Keratinocyte (primary cell): ENCODE measurements at regions not wholly inside any gene's neighbourhood (a gene's known extent, or its start where the extent isn't known, plus 50 kb on each side); places are given as distances from the start of the nearest gene placed in this dataset.

Experiments
- CTCF ChIP-seq, 3 experiments: IDR thresholded peaks in 1 of 3; conservative IDR thresholded peaks in 1 of 3; optimal IDR thresholded peaks in 1 of 3; 2 replicates in 2 of 3; 3 replicates in 1 of 3; pipeline versions ENCODE3 to v1.5.1; 2011; ENCODE audit warnings: low read length in 3 of 3, mild to moderate bottlenecking in 3 of 3, moderate library complexity in 2 of 3, control low read depth in 1 of 3, inconsistent platforms in 1 of 3; ENCODE audit not compliant: insufficient read depth in 2 of 3; ENCODE audit errors: extremely low read depth in 1 of 3
- EZH2 ChIP-seq: IDR thresholded peaks from one replicate; pipeline ENCODE4 v1.6.1; 2012; ENCODE audit warnings: inconsistent platforms, mild to moderate bottlenecking, low read length, moderate library complexity

GRCh38 chr13:97892717-97893116 is 60.8 kb upstream of the IPO5 start:
- TF ChIP-seq CTCF (optimal IDR thresholded peaks at IDR 0.05 in 1 of 3, IDR thresholded peaks at IDR 0.05 in 1 of 3, conservative IDR thresholded peaks at IDR 0.05 in 1 of 3; ENCODE audit: extremely low read depth in 1 of 3, insufficient read depth in 2 of 3, low read length in 3 of 3) (no peak), EZH2 (no peak)
